ENCODE measurements at regions not wholly inside any gene's neighbourhood (a gene's known extent, or its start where the extent isn't known, plus 50 kb on each side); places are given as distances from the start of the nearest gene placed in this dataset.

DNA sequence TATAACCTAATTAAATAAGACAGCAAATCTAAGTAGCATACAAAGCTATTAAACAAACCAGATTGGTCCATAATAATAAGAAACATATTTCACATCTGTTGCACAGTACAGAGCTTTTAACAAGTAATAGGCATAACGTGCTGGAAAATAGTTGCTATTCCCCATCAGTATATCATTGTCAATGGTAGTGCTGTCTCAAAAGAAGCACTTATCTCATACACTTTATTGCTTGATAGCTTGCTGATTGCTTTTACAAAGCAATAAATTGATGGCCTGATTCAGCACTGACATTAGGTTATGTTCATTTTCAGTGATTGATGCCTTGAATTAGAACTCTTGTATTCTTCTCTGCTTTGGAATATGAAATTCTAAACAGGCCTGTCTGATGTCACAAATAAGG is 641.7 kb downstream of the CBLN2 start:
- intact Hi-C loops (cut with micrococcal nuclease) = no loop called here

GRCh38 chr18:71899707-71900472 is 644.3 kb downstream of the CBLN2 start:
- intact Hi-C loops (cut with micrococcal nuclease) = no loop called here

GRCh38 chr18:71899183-71899582 is 645.0 kb downstream of the CBLN2 start:
- intact Hi-C loops (cut with micrococcal nuclease) = no loop called here

DNA sequence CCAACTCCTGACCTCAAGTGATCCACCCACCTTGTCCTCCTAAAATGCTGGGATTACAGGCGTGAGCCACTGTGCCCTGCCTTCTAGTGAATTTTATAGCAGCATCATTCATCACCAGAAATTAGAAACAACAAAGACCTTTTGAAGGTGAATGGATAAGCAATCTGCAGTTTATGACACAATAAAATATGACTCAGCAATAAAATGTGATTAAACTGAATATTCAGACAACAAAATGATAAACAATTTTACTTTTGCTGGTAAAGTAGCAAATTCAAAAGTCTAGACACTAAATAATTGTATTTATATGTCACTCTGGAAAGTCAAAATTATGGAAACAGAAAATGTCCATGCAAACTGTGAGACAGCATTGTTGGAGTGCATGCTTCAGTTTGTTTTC is 656.6 kb downstream of the CBLN2 start:
- intact Hi-C loops (cut with micrococcal nuclease) = no loop called here

DNA sequence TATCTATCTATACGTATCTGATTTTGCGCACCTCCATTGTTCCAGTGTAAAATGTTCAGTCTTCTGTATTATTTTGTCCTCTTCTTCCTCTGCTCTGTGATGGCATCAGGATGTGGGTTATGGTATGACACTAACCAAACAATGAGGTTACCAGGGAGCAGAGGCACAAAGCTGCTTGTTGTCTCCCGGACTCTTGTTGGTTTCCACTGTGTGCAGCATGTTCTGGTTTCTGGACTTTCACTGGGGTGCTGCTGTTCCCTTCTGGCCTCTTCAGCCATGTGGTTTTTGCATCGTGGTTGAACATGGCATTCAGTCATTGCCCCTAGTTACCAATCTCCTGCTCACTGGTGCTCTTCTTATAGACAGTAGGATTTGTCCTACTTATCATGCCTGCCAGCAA is 665.9 kb downstream of the CBLN2 start:
- intact Hi-C loops (cut with micrococcal nuclease) = no loop called here

- intact Hi-C loops (cut with micrococcal nuclease) = no loop called here
Observed at GRCh38 chr18:71873695-71874094, 670.4 kb downstream of the CBLN2 start.

GRCh38 chr18:71865888-71866287 is 678.3 kb downstream of the CBLN2 start:
- intact Hi-C loops (cut with micrococcal nuclease) = no loop called here

- intact Hi-C loops (cut with micrococcal nuclease) = loop anchor here (1.0 kb wide), 1 partner anchor 10 kb away; no protein-coding TSS in a partner anchor
Observed at GRCh38 chr18:71850602-71851001, 693.5 kb downstream of the CBLN2 start.

- intact Hi-C loops (cut with micrococcal nuclease) = no loop called here
Observed at GRCh38 chr18:71849407-71849806, 694.7 kb downstream of the CBLN2 start.

- intact Hi-C loops (cut with micrococcal nuclease) = no loop called here
Observed at GRCh38 chr18:71846716-71847115, 697.4 kb downstream of the CBLN2 start.

GRCh38 chr18:71844814-71845213 is 699.3 kb downstream of the CBLN2 start:
- intact Hi-C loops (cut with micrococcal nuclease) = no loop called here

GRCh38 chr18:71842666-71843065 is 701.5 kb downstream of the CBLN2 start:
- intact Hi-C loops (cut with micrococcal nuclease) = no loop called here

DNA sequence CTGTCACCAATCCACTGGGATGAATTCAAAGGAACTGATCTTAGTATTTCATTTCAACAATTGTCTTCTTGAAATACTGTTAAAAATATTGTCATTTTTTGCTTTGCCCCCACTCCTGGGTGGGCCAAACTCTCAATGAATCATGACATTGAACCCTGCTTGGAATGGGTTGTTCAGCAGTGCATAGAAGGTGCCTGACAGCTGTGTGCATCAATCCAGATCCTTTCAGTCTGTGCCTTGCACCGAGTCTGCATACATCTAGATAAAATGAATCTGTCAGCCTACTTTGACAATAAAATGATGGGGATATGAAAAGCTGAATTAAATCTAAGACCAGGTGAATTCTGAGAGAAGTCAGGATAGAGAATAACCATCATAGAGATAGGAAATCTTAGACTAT is 706.6 kb downstream of the CBLN2 start:
- intact Hi-C loops (cut with micrococcal nuclease) = no loop called here

GRCh38 chr18:71832946-71833617 is 711.1 kb downstream of the CBLN2 start:
- intact Hi-C loops (cut with micrococcal nuclease) = no loop called here

DNA sequence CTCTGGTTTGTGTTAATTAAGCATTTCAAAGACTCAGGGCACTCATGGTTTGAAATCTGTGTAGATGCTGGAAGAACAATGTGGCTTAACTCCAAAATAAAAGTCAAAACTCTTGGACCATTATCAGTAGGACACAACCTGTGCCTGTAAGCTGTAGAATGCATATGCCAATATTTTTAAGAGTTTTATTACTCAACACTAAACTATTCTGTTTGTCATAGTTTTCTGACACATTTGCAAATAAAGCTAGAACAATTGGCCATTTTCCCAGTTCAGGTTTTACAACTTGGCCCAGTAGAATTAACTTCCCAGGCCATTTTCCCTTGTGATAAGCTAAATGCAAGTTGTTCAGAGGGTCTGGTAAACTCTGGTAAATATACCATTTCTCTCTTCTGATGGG is 713.1 kb downstream of the CBLN2 start:
- intact Hi-C loops (cut with micrococcal nuclease) = no loop called here

DNA sequence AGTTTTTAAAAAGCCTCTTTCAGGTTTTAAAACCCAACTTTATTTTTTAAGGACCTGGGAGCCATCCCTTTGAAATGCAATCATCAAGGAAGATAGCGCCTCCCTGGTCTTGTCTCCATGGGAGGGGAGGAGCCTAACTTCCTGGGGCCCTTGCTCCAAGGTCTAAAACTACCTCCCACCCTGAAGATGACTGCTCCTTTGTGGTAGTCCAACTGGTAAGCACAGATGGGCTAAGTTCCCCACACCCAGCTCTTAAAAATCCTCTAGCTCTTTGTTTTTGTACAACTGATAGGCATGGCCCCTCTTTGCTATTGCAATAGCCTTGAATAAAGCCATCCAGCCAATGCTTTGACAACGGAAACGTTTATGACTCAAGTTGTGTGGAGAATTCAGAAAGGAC is 716.8 kb downstream of the CBLN2 start:
- intact Hi-C loops (cut with micrococcal nuclease) = no loop called here

- intact Hi-C loops (cut with micrococcal nuclease) = no loop called here
Observed at GRCh38 chr18:71815305-71815704, 728.8 kb downstream of the CBLN2 start.

GRCh38 chr18:71809711-71810110 is 734.4 kb downstream of the CBLN2 start:
- intact Hi-C loops (cut with micrococcal nuclease) = no loop called here

DNA sequence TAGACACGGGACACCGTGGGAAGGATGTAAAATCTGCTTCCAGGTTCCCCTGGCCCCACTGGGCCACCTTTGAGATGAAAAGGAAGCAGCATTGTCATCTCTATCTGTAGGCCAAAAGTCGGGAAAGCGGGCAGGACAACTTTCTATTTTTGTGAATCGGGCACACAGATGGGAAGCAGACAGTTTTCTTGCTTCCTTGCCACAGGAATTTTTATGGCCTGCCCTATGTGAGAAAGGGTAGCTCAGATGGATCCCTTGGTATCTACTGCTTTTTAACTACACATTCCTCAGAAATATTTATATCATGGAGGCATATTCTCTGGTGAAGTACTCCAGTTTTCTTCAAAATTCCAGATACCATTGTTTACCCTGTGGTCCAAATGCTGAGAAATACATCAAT is 735.5 kb downstream of the CBLN2 start:
- intact Hi-C loops (cut with micrococcal nuclease) = no loop called here

DNA sequence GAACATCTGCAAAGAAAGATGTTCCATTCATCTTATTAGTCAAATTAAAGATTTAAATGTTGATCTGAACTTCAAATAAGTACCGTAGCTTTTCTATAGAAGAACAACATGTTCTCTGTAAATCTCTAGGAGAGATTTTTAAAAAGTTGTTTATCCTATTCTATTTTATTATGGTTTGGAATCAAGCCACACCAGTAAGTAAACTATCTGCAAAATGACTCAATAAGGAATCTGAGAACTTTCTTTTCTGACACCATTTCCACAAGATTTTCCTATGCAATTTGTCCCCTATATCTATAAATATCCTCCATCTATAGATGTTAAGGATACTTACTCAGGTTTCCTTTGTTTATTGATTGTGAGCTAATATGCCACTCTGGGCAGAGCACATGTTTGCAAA is 736.6 kb downstream of the CBLN2 start:
- intact Hi-C loops (cut with micrococcal nuclease) = no loop called here

DNA sequence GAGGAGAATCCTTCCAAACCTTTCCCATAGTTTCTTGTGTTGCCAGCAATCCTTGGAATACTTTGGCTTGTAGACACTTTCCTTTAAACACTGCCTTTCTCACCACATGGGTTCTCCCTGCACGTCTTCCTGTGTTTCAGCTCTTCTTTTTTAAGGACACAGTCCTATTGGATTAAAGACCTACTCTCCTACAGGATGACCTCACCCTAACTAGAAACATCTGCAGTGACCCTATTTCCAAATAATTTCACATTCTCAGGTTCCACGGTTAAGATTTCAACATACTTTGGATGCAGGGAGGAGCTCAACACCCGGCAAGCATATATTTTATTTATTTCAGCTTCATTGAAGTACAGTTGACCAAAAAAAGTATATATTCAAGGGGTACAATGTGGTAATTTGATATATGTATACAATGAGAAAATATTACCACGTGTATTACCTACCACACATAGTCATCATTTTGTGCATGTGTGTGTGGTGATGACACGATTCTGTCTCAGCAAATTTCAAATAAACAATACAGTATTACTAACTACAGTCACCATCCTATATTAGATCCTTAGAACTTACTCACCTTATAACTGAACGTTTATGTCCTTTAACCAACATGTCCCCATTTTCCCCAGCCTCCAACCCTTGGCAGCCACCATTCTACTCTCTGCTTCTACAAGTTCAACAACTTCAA is 745.0 kb downstream of the CBLN2 start:
- intact Hi-C loops (cut with micrococcal nuclease) = no loop called here

DNA sequence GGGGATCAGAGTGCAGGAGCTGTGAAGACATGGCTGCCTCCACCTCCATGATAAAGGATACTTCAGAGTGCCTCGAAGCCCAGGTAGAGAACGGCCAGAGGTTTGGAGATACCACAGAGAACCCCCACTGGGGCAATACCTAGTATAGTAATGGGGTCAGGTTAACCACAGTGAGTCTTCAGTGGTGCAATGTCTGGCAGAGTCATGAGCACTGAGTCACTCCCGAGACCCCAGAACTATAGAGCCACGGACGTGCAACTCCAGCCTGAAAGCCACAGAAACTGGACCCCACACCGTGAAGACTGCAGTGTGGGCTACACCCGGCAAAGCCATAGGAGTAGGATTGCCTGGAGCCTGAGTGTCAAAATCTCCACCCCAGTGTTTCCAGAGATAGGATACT is 746.6 kb downstream of the CBLN2 start:
- intact Hi-C loops (cut with micrococcal nuclease) = no loop called here
